HCT116 (cell line): ENCODE measurements at regions not wholly inside any gene's neighbourhood (a gene's known extent, or its start where the extent isn't known, plus 50 kb on each side); places are given as distances from the start of the nearest gene placed in this dataset.

Source experiments
- CBX3 ChIP-seq: IDR thresholded peaks from 2 replicates; pipeline ENCODE4 v1.6.1; 2012; ENCODE audit warnings: low read depth
- EZH2 ChIP-seq: fragments of 200-600 bp; sonication (generic); IDR thresholded peaks from 2 replicates; pipeline ENCODE4 v1.6.1; 2017; ENCODE audit warnings: antibody characterized with exemption, mixed run types
- POLR2A ChIP-seq: IDR thresholded peaks from 2 replicates; pipeline ENCODE4 v1.7.0; 2011; ENCODE audit warnings: borderline replicate concordance; ENCODE audit not compliant: insufficient read depth, insufficient read length; ENCODE audit errors: extremely low read depth
- TF ChIP-seq, protein P1 (sequence below): IDR thresholded peaks from 2 replicates; pipeline ENCODE4 v1.6.1; 2012

DNA sequence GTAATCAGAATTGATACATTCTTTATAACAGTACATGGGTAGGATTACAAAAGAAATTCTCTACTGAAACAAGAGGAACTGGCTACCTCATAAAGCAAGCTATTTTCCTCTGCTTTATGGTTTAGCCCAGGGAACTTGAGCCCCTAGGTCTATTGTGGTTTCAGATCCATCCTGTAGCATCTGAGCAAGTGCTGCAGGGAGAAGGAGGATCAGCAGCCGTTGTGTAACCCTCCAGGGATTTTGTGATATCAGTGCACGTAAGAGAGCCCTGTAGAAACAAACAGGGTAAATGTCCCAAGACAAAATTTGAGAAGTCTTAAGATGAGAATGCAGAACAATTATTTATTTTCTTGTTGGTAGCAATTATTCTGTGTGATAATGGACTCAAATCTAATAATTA, 165.2 kb upstream of the DEFB112 start:
- TF ChIP-seq POLR2A (no peak), EZH2 (no peak), CBX3 (no peak)
- TF ChIP-seq, protein P1, sequence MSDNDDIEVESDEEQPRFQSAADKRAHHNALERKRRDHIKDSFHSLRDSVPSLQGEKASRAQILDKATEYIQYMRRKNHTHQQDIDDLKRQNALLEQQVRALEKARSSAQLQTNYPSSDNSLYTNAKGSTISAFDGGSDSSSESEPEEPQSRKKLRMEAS = no peak
